OCI-LY1 (cell line): ENCODE measurements at regions not wholly inside any gene's neighbourhood (a gene's known extent, or its start where the extent isn't known, plus 50 kb on each side); places are given as distances from the start of the nearest gene placed in this dataset.

Experiments
- CTCF ChIP-seq: fragments of 200-600 bp; sonication (generic), shearing (Covaris generic); IDR thresholded peaks from 2 replicates; pipeline ENCODE4 v1.5.1; 2017; ENCODE audit warnings: mild to moderate bottlenecking, antibody characterized with exemption, low read length, moderate library complexity, mixed read lengths
- EZH2 ChIP-seq: fragments of 200-600 bp; sonication (generic), shearing (Covaris generic); IDR thresholded peaks from 2 replicates; pipeline ENCODE4 v1.8.0; 2017; ENCODE audit warnings: borderline replicate concordance, mixed run types, mild to moderate bottlenecking, antibody characterized with exemption, low read length, moderate library complexity, mixed read lengths

DNA sequence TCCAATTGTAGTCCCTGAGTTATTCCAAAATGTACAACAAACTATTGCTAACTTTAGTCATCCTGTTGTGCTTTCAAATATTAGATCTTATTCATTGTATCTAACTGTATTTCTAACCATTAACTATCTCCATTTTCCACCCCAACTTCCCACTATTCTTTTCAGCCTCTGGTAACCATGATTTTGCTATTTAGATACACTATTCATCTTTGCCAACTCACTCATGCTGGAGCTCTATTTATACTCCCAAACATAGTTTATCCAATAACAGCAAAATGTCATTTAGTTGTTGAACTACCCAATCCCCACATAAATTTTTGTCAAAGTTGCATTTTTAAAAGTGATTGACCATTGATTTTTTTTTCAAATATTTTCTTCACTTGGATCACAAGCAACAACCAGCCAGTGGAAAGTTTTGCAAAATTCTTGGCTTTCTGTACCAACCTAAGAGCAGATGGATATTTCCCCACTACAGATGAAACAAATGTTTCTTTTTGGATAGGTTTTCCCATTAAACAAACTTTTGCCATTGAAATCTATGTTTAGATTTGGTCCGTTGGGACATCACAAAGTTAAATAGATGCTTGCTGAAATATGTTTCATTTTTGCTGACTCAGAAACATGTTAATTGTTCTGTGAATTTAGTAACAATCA, 866.0 kb downstream of the LTN1 start:
- no peak for TF ChIP-seq EZH2
- TF ChIP-seq CTCF: no peak
